CD4-positive, alpha-beta T cell (primary cell): ENCODE measurements at regions not wholly inside any gene's neighbourhood (a gene's known extent, or its start where the extent isn't known, plus 50 kb on each side); places are given as distances from the start of the nearest gene placed in this dataset.

Source experiments
- ATAC-seq: fragments of 200-7000 bp; cut with Tn5 transposase; one replicate; pipeline ENCODE4 v1.10.0; 2022; ENCODE audit warnings: mild to moderate bottlenecking; ENCODE audit not compliant: poor library complexity
- CTCF ChIA-PET: fragments of 350-600 bp; sonication (Branson Sonifier 250); formaldehyde crosslinking; loops from one replicate; lab custom pipeline; 2021; ENCODE audit warnings: antibody characterized with exemption, inconsistent platforms; lab: Charles Lee
- POLR2A ChIA-PET: fragments of 350-600 bp; sonication (Branson Sonifier 250); formaldehyde crosslinking; loops from one replicate; lab custom pipeline; 2021; ENCODE audit warnings: antibody characterized with exemption, inconsistent platforms; lab: Charles Lee
- DNase-seq, 14 experiments: peaks; one replicate each; pipeline ENCODE4 v3.0.0-alpha.2; 2013 to 2020; ENCODE audit warnings: mixed read lengths in 2 of 14
- H3K27ac ChIP-seq, 2 donors: one replicate each; pipeline versions ENCODE4 v1.5.1 to v1.7.0; 2013; ENCODE audit warnings: low read length in 2 of 2, low read depth in 1 of 2, mild to moderate bottlenecking in 1 of 2
- H3K27me3 ChIP-seq, 2 experiments: 1 replicate in 1 of 2; 2 replicates in 1 of 2; pipeline versions ENCODE4 v1.6.1 to v1.7.0; 2013; ENCODE audit warnings: low read length in 2 of 2, control low read depth in 1 of 2, mild to moderate bottlenecking in 1 of 2, moderate library complexity in 1 of 2; ENCODE audit not compliant: insufficient read depth in 2 of 2, control insufficient read depth in 1 of 2
- H3K36me3 ChIP-seq: one replicate; pipeline ENCODE4 v1.6.1; 2013; ENCODE audit warnings: low read length, control low read depth; ENCODE audit not compliant: insufficient read depth
- H3K4me1 ChIP-seq: one replicate; pipeline ENCODE4 v1.6.1; 2013; ENCODE audit warnings: low read length, control low read depth; ENCODE audit not compliant: insufficient read depth
- H3K4me3 ChIP-seq: one replicate; pipeline ENCODE4 v1.5.1; 2013; ENCODE audit warnings: mild to moderate bottlenecking, low read length, moderate library complexity
- H3K9me3 ChIP-seq, 2 experiments: 1 replicate in 1 of 2; 2 replicates in 1 of 2; pipeline versions ENCODE4 v1.6.1 to v1.7.0; 2013; ENCODE audit warnings: low read length in 2 of 2, mild to moderate bottlenecking in 2 of 2, control low read depth in 1 of 2, moderate library complexity in 1 of 2; ENCODE audit not compliant: control insufficient read depth in 1 of 2, insufficient read depth in 1 of 2
- H3K27ac Mint-ChIP-seq: one replicate; pipeline ENCODE4 v1.8.0; 2020; ENCODE audit warnings: mixed read lengths
- H3K27me3 Mint-ChIP-seq: one replicate; pipeline ENCODE4 v1.8.0; 2021; ENCODE audit warnings: mixed read lengths
- H3K36me3 Mint-ChIP-seq: one replicate; pipeline ENCODE4 v1.8.0; 2021; ENCODE audit warnings: low read depth, mixed read lengths
- H3K4me1 Mint-ChIP-seq: one replicate; pipeline ENCODE4 v1.8.0; 2021; ENCODE audit warnings: low read depth, mixed read lengths
- H3K4me3 Mint-ChIP-seq: one replicate; pipeline ENCODE4 v1.8.0; 2020; ENCODE audit warnings: mild to moderate bottlenecking, mixed read lengths
- H3K9me3 Mint-ChIP-seq: one replicate; pipeline ENCODE4 v1.8.0; 2020; ENCODE audit warnings: mixed read lengths
- intact Hi-C, 2 experiments: fragments of 100-400 bp; cut with DNase I in 1 of 2; cut with micrococcal nuclease in 1 of 2; formaldehyde crosslinking; loops; one replicate each; pipeline versions ENCODE4 v1.15.1 to v1.9.0; 2023 to 2025; cut with DNase I, micrococcal nuclease
- TF ChIP-seq, protein P1 (sequence below): fragments of 200-600 bp; IDR thresholded peaks from one replicate; pipeline ENCODE4 v1.8.0; 2022; ENCODE audit warnings: antibody characterized with exemption, mild to moderate bottlenecking

GRCh38 chr1:221031458-221032203, 152.4 kb downstream of the HLX start:
- no peak for ATAC-seq
- no peaks in the 10 kb centered on the region for H3K4me1 ChIP-seq
- H3K4me1 Mint-ChIP-seq, result no peaks in the 10 kb centered on the region
- no peak overlapping the region for H3K4me3 ChIP-seq
- H3K36me3 ChIP-seq, result no peaks in the 10 kb centered on the region
- no peak for DNase-seq
- no peaks in the 10 kb centered on the region for H3K36me3 Mint-ChIP-seq
- no peak overlapping the region for H3K27ac ChIP-seq
- no peak overlapping the region for H3K4me3 Mint-ChIP-seq
- ChIA-PET POLR2A (no interaction called here), CTCF (no interaction called here)
- H3K27me3 Mint-ChIP-seq, result no peaks in the 10 kb centered on the region
- no peaks in the 10 kb centered on the region for H3K9me3 ChIP-seq
- H3K27ac Mint-ChIP-seq, result no peak overlapping the region
- intact Hi-C loops, result no loop called here
- H3K27me3 ChIP-seq, result no peaks in the 10 kb centered on the region
- TF ChIP-seq, protein P1, sequence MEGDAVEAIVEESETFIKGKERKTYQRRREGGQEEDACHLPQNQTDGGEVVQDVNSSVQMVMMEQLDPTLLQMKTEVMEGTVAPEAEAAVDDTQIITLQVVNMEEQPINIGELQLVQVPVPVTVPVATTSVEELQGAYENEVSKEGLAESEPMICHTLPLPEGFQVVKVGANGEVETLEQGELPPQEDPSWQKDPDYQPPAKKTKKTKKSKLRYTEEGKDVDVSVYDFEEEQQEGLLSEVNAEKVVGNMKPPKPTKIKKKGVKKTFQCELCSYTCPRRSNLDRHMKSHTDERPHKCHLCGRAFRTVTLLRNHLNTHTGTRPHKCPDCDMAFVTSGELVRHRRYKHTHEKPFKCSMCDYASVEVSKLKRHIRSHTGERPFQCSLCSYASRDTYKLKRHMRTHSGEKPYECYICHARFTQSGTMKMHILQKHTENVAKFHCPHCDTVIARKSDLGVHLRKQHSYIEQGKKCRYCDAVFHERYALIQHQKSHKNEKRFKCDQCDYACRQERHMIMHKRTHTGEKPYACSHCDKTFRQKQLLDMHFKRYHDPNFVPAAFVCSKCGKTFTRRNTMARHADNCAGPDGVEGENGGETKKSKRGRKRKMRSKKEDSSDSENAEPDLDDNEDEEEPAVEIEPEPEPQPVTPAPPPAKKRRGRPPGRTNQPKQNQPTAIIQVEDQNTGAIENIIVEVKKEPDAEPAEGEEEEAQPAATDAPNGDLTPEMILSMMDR, result no peak
- H3K9me3 Mint-ChIP-seq, result no peaks in the 10 kb centered on the region

GRCh38 chr1:221032204-221032585, 153.0 kb downstream of the HLX start:
- Mint-ChIP-seq H3K27me3 (no peaks in the 10 kb centered on the region), H3K27ac (no peak overlapping the region), H3K4me1 (no peaks in the 10 kb centered on the region), H3K4me3 (no peak overlapping the region), H3K9me3 (no peaks in the 10 kb centered on the region), H3K36me3 (no peaks in the 10 kb centered on the region)
- CTCF ChIA-PET, result interaction anchor here (1.6 kb wide), 1 partner anchor 9 kb away, joined by 4 read pairs; no protein-coding TSS in a partner anchor
- Histone ChIP-seq H3K27ac (no peak overlapping the region), H3K27me3 (no peaks in the 10 kb centered on the region), H3K4me1 (no peaks in the 10 kb centered on the region), H3K36me3 (no peaks in the 10 kb centered on the region), H3K4me3 (no peak overlapping the region), H3K9me3 (no peaks in the 10 kb centered on the region)
- TF ChIP-seq, protein P1, result no peak
- POLR2A ChIA-PET, result no interaction called here
- DNase-seq (no peak), ATAC-seq (no peak)
- intact Hi-C loops, result no loop called here

DNA sequence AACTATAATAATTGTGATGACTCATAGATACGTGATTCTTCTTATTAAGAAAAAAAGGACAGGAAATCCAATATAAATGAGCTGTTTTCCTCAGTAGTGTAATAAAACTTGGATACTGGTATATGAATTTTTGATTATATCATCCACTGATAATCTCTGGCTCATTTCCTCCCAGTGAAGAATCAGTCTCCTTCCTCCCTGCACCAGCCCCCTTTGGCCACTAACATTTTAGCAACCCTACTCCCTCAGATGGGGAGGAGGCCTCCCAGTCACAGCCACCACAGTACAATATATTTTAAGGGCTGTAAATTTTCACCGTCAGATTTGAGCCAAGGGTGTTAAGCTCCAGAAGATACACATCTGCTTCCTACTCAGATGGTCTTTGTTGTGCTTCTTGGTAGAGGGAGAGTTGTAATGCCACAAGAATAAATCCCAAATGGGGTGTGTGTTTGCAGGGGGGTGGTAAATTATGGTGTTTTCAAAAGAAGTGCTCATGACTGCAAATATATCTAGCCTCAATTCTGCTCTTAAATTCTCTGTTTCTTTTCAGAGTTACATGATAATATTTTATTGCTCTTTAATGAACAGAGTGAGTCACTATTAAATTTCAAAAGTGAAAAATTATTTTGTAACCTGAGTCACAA, 153.5 kb downstream of the HLX start:
- no peak for ATAC-seq
- Histone ChIP-seq H3K4me1 (no peaks in the 10 kb centered on the region), H3K27me3 (no peaks in the 10 kb centered on the region), H3K4me3 (no peak overlapping the region), H3K9me3 (no peaks in the 10 kb centered on the region), H3K27ac (no peak overlapping the region), H3K36me3 (no peaks in the 10 kb centered on the region)
- ChIA-PET CTCF (interaction anchor here (1.6 kb wide), 1 partner anchor 10 kb away, joined by 4 read pairs; no protein-coding TSS in a partner anchor), POLR2A (no interaction called here)
- TF ChIP-seq, protein P1, result no peak
- Mint-ChIP-seq H3K27ac (no peak overlapping the region), H3K9me3 (peaks cover 3% of the 10 kb centered on the region), H3K27me3 (no peaks in the 10 kb centered on the region), H3K36me3 (no peaks in the 10 kb centered on the region), H3K4me1 (no peaks in the 10 kb centered on the region), H3K4me3 (no peak overlapping the region)
- no peak for DNase-seq
- intact Hi-C loops, result no loop called here
